ENCODE measurements at regions not wholly inside any gene's neighbourhood (a gene's known extent, or its start where the extent isn't known, plus 50 kb on each side); places are given as distances from the start of the nearest gene placed in this dataset.

DNA sequence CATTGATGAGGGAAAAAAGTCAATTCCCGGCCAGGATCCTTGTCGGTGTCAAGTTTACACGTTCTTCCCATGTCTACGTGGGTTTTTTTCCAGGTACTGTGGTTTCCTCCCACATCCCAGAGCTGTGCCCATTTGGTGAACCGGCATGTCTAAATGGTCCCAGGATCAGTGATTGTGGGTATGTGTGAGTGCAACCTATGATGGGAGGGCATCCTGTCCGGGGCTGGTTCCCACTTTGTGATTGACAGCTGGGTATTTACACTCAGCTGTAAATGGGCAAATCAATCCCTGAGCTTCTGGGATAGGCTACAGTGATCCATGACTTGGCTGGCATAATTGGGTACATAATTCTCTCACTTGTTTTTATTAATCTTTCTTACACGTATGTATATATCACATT, 91.2 kb upstream of the IRX6 start:
- TF ChIP-seq, protein P1, sequence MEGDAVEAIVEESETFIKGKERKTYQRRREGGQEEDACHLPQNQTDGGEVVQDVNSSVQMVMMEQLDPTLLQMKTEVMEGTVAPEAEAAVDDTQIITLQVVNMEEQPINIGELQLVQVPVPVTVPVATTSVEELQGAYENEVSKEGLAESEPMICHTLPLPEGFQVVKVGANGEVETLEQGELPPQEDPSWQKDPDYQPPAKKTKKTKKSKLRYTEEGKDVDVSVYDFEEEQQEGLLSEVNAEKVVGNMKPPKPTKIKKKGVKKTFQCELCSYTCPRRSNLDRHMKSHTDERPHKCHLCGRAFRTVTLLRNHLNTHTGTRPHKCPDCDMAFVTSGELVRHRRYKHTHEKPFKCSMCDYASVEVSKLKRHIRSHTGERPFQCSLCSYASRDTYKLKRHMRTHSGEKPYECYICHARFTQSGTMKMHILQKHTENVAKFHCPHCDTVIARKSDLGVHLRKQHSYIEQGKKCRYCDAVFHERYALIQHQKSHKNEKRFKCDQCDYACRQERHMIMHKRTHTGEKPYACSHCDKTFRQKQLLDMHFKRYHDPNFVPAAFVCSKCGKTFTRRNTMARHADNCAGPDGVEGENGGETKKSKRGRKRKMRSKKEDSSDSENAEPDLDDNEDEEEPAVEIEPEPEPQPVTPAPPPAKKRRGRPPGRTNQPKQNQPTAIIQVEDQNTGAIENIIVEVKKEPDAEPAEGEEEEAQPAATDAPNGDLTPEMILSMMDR (IDR thresholded peaks at IDR 0.05): no peak
- no peak for TF ChIP-seq POLR2AphosphoS5 (IDR thresholded peaks at IDR 0.05)
- no peak for TF ChIP-seq POLR2A (IDR thresholded peaks at IDR 0.05)
